ENCODE measurements at regions not wholly inside any gene's neighbourhood (a gene's known extent, or its start where the extent isn't known, plus 50 kb on each side); places are given as distances from the start of the nearest gene placed in this dataset.

GRCh38 chr13:107734891-107735625, 480.3 kb downstream of the LIG4 start:
- Histone ChIP-seq H3K9me3 (no peaks in the 10 kb centered on the region), H3F3A (replicated peaks; ENCODE audit: insufficient read depth) (peaks cover 8% of the 10 kb centered on the region), H3K4me2 (no peak overlapping the region), H3K27me3 (ENCODE audit: insufficient read depth) (no peaks in the 10 kb centered on the region), H3K9ac (no peak overlapping the region), H3K79me2 (ENCODE audit: insufficient read depth) (peaks cover 50% of the 10 kb centered on the region), H3K4me1 (ENCODE audit: control insufficient read depth in 1 of 2, insufficient read depth in 2 of 2, low read depth in 1 of 2, low read length in 1 of 2) (no peaks in the 10 kb centered on the region; a peak in 3 of 4 replicates), H3K9me2 (no peaks in the 10 kb centered on the region), H3K4me3 (ENCODE audit: low read depth in 2 of 2, low read length in 1 of 2) (no peak overlapping the region), H3K27ac (ENCODE audit: low read depth in 2 of 2, low read length in 1 of 2) (peak overlapping the region; percentile 32 to 53; a peak in 3 of 4 replicates), H3K36me3 (replicated peaks in 1 of 2; ENCODE audit: control insufficient read depth in 1 of 2, insufficient read depth in 2 of 2, low read length in 1 of 2) (no peaks in the 10 kb centered on the region), H2AFZ (ENCODE audit: low read depth) (no peak overlapping the region), H4K20me1 (ENCODE audit: insufficient read depth) (peaks cover 17% of the 10 kb centered on the region; the same call in 1 of the 2 replicates)
- POLR2A ChIA-PET = no interaction called here
- no peak for DNase-seq
- 75% methylated on average over 7 of the region's 7 CpGs for WGBS (ENCODE audit: low lambda C conversion rate)
- no peak for TF ChIP-seq USF1 (IDR thresholded peaks at IDR 0.05; ENCODE audit: borderline replicate concordance, low read depth)
- TF ChIP-seq, protein P1, sequence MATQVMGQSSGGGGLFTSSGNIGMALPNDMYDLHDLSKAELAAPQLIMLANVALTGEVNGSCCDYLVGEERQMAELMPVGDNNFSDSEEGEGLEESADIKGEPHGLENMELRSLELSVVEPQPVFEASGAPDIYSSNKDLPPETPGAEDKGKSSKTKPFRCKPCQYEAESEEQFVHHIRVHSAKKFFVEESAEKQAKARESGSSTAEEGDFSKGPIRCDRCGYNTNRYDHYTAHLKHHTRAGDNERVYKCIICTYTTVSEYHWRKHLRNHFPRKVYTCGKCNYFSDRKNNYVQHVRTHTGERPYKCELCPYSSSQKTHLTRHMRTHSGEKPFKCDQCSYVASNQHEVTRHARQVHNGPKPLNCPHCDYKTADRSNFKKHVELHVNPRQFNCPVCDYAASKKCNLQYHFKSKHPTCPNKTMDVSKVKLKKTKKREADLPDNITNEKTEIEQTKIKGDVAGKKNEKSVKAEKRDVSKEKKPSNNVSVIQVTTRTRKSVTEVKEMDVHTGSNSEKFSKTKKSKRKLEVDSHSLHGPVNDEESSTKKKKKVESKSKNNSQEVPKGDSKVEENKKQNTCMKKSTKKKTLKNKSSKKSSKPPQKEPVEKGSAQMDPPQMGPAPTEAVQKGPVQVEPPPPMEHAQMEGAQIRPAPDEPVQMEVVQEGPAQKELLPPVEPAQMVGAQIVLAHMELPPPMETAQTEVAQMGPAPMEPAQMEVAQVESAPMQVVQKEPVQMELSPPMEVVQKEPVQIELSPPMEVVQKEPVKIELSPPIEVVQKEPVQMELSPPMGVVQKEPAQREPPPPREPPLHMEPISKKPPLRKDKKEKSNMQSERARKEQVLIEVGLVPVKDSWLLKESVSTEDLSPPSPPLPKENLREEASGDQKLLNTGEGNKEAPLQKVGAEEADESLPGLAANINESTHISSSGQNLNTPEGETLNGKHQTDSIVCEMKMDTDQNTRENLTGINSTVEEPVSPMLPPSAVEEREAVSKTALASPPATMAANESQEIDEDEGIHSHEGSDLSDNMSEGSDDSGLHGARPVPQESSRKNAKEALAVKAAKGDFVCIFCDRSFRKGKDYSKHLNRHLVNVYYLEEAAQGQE (IDR thresholded peaks at IDR 0.05; ENCODE audit: low read depth, low read length) = no peak
- CTCF ChIA-PET = interaction anchor here (0.9 kb wide), 1 partner anchor 16 kb away, joined by 3 read pairs; no protein-coding TSS in a partner anchor

GRCh38 chr13:107733276-107733675, 482.1 kb downstream of the LIG4 start:
- no peak overlapping the region for H3K27ac ChIP-seq (ENCODE audit: low read depth in 2 of 2, low read length in 1 of 2)
- H3K36me3 ChIP-seq (replicated peaks in 1 of 2; ENCODE audit: control insufficient read depth in 1 of 2, insufficient read depth in 2 of 2, low read length in 1 of 2) = no peaks in the 10 kb centered on the region
- H3K9me2 ChIP-seq = no peaks in the 10 kb centered on the region
- H3K9ac ChIP-seq = no peak overlapping the region
- H3K79me2 ChIP-seq (ENCODE audit: insufficient read depth) = peaks cover 47% of the 10 kb centered on the region
- peaks cover 17% of the 10 kb centered on the region; the same call in 1 of the 2 replicates for H4K20me1 ChIP-seq (ENCODE audit: insufficient read depth)
- H2AFZ ChIP-seq (ENCODE audit: low read depth) = no peak overlapping the region
- no peak for TF ChIP-seq CHD2 (IDR thresholded peaks at IDR 0.05; ENCODE audit: low read length, partially characterized antibody)
- TF ChIP-seq POLR2AphosphoS5 (IDR thresholded peaks at IDR 0.05; ENCODE audit: low read depth, low read length) = no peak
- no peak for TF ChIP-seq TEAD4 (IDR thresholded peaks at IDR 0.05; ENCODE audit: borderline replicate concordance, insufficient read depth)
- TF ChIP-seq NFIC (IDR thresholded peaks at IDR 0.05; ENCODE audit: borderline replicate concordance) = no peak
- TF ChIP-seq, protein P1 (IDR thresholded peaks at IDR 0.05; ENCODE audit: low read depth, low read length) = no peak
- TF ChIP-seq RXRA (IDR thresholded peaks at IDR 0.05; ENCODE audit: borderline replicate concordance, low read depth) = no peak
- no peaks in the 10 kb centered on the region for H3K27me3 ChIP-seq (ENCODE audit: insufficient read depth)
- DNase-seq = no peak
- H3K4me1 ChIP-seq (ENCODE audit: control insufficient read depth in 1 of 2, insufficient read depth in 2 of 2, low read depth in 1 of 2, low read length in 1 of 2) = no peaks in the 10 kb centered on the region; a peak in 3 of 4 replicates
- no peak overlapping the region for H3K4me3 ChIP-seq (ENCODE audit: low read depth in 2 of 2, low read length in 1 of 2)
- ChIA-PET POLR2A (no interaction called here), CTCF (interaction anchor here (0.6 kb wide), 1 partner anchor 14 kb away, joined by 3 read pairs; no protein-coding TSS in a partner anchor)
- H3F3A ChIP-seq (replicated peaks; ENCODE audit: insufficient read depth) = peaks cover 8% of the 10 kb centered on the region
- H3K4me2 ChIP-seq = no peak overlapping the region
- no peaks in the 10 kb centered on the region for H3K9me3 ChIP-seq
